ENCODE measurements at regions not wholly inside any gene's neighbourhood (a gene's known extent, or its start where the extent isn't known, plus 50 kb on each side); places are given as distances from the start of the nearest gene placed in this dataset.

GRCh38 chr10:128422190-128422589, 296.0 kb upstream of the MKI67 start:
- TF ChIP-seq CTCF (IDR thresholded peaks at IDR 0.05; ENCODE audit: unreplicated experiment in 3 of 3), result no peak
- Mint-ChIP-seq H3K36me3 (ENCODE audit: low read depth) (no peaks in the 10 kb centered on the region), H3K27ac (no peak overlapping the region), H3K27me3 (ENCODE audit: low read depth) (peaks cover 18% of the 10 kb centered on the region), H3K4me3 (no peak overlapping the region), H3K4me1 (no peaks in the 10 kb centered on the region), H3K9me3 (no peaks in the 10 kb centered on the region)

GRCh38 chr10:128422999-128423398, 296.8 kb upstream of the MKI67 start:
- no peaks in the 10 kb centered on the region for H3K36me3 Mint-ChIP-seq (ENCODE audit: low read depth)
- TF ChIP-seq CTCF (IDR thresholded peaks at IDR 0.05; ENCODE audit: unreplicated experiment in 3 of 3), result no peak
- no peaks in the 10 kb centered on the region for H3K9me3 Mint-ChIP-seq
- H3K4me3 Mint-ChIP-seq, result no peak overlapping the region
- no peaks in the 10 kb centered on the region for H3K4me1 Mint-ChIP-seq
- no peak overlapping the region for H3K27ac Mint-ChIP-seq
- peaks cover 18% of the 10 kb centered on the region for H3K27me3 Mint-ChIP-seq (ENCODE audit: low read depth)

GRCh38 chr10:128429321-128429720, 303.1 kb upstream of the MKI67 start:
- TF ChIP-seq CTCF (IDR thresholded peaks at IDR 0.05; ENCODE audit: unreplicated experiment in 3 of 3), result no peak
- Mint-ChIP-seq H3K36me3 (ENCODE audit: low read depth) (no peaks in the 10 kb centered on the region), H3K4me1 (peaks cover 6% of the 10 kb centered on the region), H3K9me3 (no peaks in the 10 kb centered on the region), H3K27me3 (ENCODE audit: low read depth) (peaks cover 17% of the 10 kb centered on the region), H3K27ac (no peak overlapping the region), H3K4me3 (no peak overlapping the region)

GRCh38 chr10:128429835-128430513, 303.8 kb upstream of the MKI67 start:
- H3K4me1 Mint-ChIP-seq, result peaks cover 6% of the 10 kb centered on the region
- no peaks in the 10 kb centered on the region for H3K36me3 Mint-ChIP-seq (ENCODE audit: low read depth)
- TF ChIP-seq CTCF (IDR thresholded peaks at IDR 0.05; ENCODE audit: unreplicated experiment in 3 of 3), result no peak
- no peak overlapping the region for H3K4me3 Mint-ChIP-seq
- peaks cover 14% of the 10 kb centered on the region for H3K27me3 Mint-ChIP-seq (ENCODE audit: low read depth)
- no peak overlapping the region for H3K27ac Mint-ChIP-seq
- no peaks in the 10 kb centered on the region for H3K9me3 Mint-ChIP-seq

- Mint-ChIP-seq H3K4me1 (peaks cover 6% of the 10 kb centered on the region), H3K4me3 (no peak overlapping the region), H3K36me3 (ENCODE audit: low read depth) (no peaks in the 10 kb centered on the region), H3K27me3 (ENCODE audit: low read depth) (peaks cover 14% of the 10 kb centered on the region), H3K9me3 (no peaks in the 10 kb centered on the region), H3K27ac (no peak overlapping the region)
- no peak for TF ChIP-seq CTCF (IDR thresholded peaks at IDR 0.05; ENCODE audit: unreplicated experiment in 3 of 3)
Observed at GRCh38 chr10:128431083-128431482, 304.9 kb upstream of the MKI67 start.

GRCh38 chr10:128431506-128431905, 305.3 kb upstream of the MKI67 start:
- no peak overlapping the region for H3K4me3 Mint-ChIP-seq
- H3K27ac Mint-ChIP-seq, result no peak overlapping the region
- no peaks in the 10 kb centered on the region for H3K9me3 Mint-ChIP-seq
- peaks cover 18% of the 10 kb centered on the region for H3K27me3 Mint-ChIP-seq (ENCODE audit: low read depth)
- TF ChIP-seq CTCF (IDR thresholded peaks at IDR 0.05; ENCODE audit: unreplicated experiment in 3 of 3), result no peak
- H3K36me3 Mint-ChIP-seq (ENCODE audit: low read depth), result no peaks in the 10 kb centered on the region
- peaks cover 6% of the 10 kb centered on the region for H3K4me1 Mint-ChIP-seq
